Endothelial cell of umbilical vein (primary cell): ENCODE measurements at regions not wholly inside any gene's neighbourhood (a gene's known extent, or its start where the extent isn't known, plus 50 kb on each side); places are given as distances from the start of the nearest gene placed in this dataset.

ENCODE experiments used
- BruUV-seq: library from RNA; stranded (reverse); fragments of 400-500 nt; replicated peaks from 2 replicates; lab custom pipeline; 2021; lab: Mats Ljungman, UMichigan
- CTCF ChIA-PET: fragments of 300-600, 350-600 bp; sonication (Branson Sonifier 250); formaldehyde crosslinking; loops from one replicate; lab custom pipeline; 2021; ENCODE audit warnings: antibody characterized with exemption, inconsistent platforms; lab: Charles Lee
- POLR2A ChIA-PET: fragments of 300-600, 350-600 bp; sonication (Branson Sonifier 250); formaldehyde crosslinking; loops from one replicate; lab custom pipeline; 2021; ENCODE audit warnings: antibody characterized with exemption, inconsistent platforms; lab: Charles Lee
- DNase-seq: peaks from one replicate; pipeline ENCODE4 v3.0.0-alpha.2; 2011; ENCODE audit warnings: low read depth, low spot score
- FAIRE-seq: peaks from 2 replicates; lab custom pipeline; 2011; peaks lifted over from hg19 to GRCh38; lab: Jason Lieb, UNC
- H2AFZ ChIP-seq: 2 replicates; pipeline ENCODE4 v1.6.0; 2012; ENCODE audit warnings: low read depth, low read length, control low read depth, inconsistent platforms
- H3K27ac ChIP-seq: 2 replicates; pipeline ENCODE4 v1.5.1; 2011; ENCODE audit warnings: low read depth, mild to moderate bottlenecking, control low read depth, low read length, moderate library complexity; ENCODE audit not compliant: insufficient read depth
- H3K27me3 ChIP-seq, 2 experiments: 2 replicates each; pipeline versions ENCODE4 v1.6.0 to v1.6.1; 2011; ENCODE audit warnings: low read length in 2 of 2, mixed read lengths in 1 of 2; ENCODE audit not compliant: control insufficient read depth in 2 of 2, insufficient read depth in 2 of 2
- H3K36me3 ChIP-seq, 2 experiments: 2 replicates in 1 of 2; 3 replicates in 1 of 2; pipeline ENCODE4 v1.5.1; 2011; ENCODE audit warnings: low read length in 2 of 2, mild to moderate bottlenecking in 1 of 2, moderate library complexity in 1 of 2; ENCODE audit not compliant: control insufficient read depth in 2 of 2, insufficient read depth in 2 of 2; ENCODE audit errors: extremely low read depth in 1 of 2
- H3K4me1 ChIP-seq: 3 replicates; pipeline ENCODE4 v1.5.1; 2011; ENCODE audit warnings: mild to moderate bottlenecking, low read length; ENCODE audit not compliant: control insufficient read depth, insufficient read depth; ENCODE audit errors: extremely low read depth
- H3K4me2 ChIP-seq: 2 replicates; pipeline ENCODE4 v1.6.1; 2011; ENCODE audit warnings: low read length, control low read depth, mixed read lengths; ENCODE audit not compliant: insufficient read depth
- H3K4me3 ChIP-seq, 3 experiments: fragments of 200-600 bp in 1 of 3; sonication (generic), shearing (Covaris generic) in 1 of 3; replicated peaks in 1 of 3; 2 replicates each; pipeline ENCODE4 v1.5.1; 2011 to 2016; ENCODE audit warnings: control low read depth in 3 of 3, low read length in 3 of 3, mild to moderate bottlenecking in 2 of 3, inconsistent platforms in 1 of 3, low read depth in 1 of 3, moderate library complexity in 1 of 3; ENCODE audit not compliant: insufficient read depth in 1 of 3
- H3K79me2 ChIP-seq: 2 replicates; pipeline ENCODE4 v1.6.0; 2012; ENCODE audit warnings: low read length, inconsistent platforms; ENCODE audit not compliant: control insufficient read depth, insufficient read depth
- H3K9ac ChIP-seq: replicated peaks from 2 replicates; pipeline ENCODE3; 2011; ENCODE audit warnings: low read length, control low read depth; ENCODE audit not compliant: insufficient read depth; ENCODE audit errors: extremely low read depth
- H3K9me1 ChIP-seq: replicated peaks from 3 replicates; pipeline ENCODE4 v1.6.0; 2011; ENCODE audit warnings: mild to moderate bottlenecking, low read length; ENCODE audit not compliant: control insufficient read depth, insufficient read depth; ENCODE audit errors: extremely low read depth
- H3K9me3 ChIP-seq: replicated peaks from 2 replicates; pipeline ENCODE4 v1.5.1; 2012; ENCODE audit warnings: low read length, inconsistent platforms; ENCODE audit not compliant: control insufficient read depth, insufficient read depth
- H4K20me1 ChIP-seq: replicated peaks from 2 replicates; pipeline ENCODE3; 2011; ENCODE audit warnings: mild to moderate bottlenecking, low read length; ENCODE audit not compliant: control insufficient read depth, insufficient read depth; ENCODE audit errors: extremely low read depth
- EZH2 ChIP-seq: IDR thresholded peaks from 2 replicates; pipeline ENCODE4 v1.6.1; 2012; ENCODE audit warnings: borderline replicate concordance, low read depth, mild to moderate bottlenecking, moderate library complexity, low read length, inconsistent platforms; ENCODE audit not compliant: severe bottlenecking
- FOS ChIP-seq: IDR thresholded peaks from 2 replicates; pipeline ENCODE4 v1.6.1; 2011; ENCODE audit warnings: mild to moderate bottlenecking, low read length, moderate library complexity, borderline replicate concordance; ENCODE audit not compliant: insufficient read depth
- GATA2 ChIP-seq: IDR thresholded peaks from 2 replicates; pipeline ENCODE4 v1.7.0; 2011; ENCODE audit warnings: low read depth, mild to moderate bottlenecking, moderate library complexity, mixed read lengths, low read length; ENCODE audit not compliant: insufficient read length, insufficient read depth
- JUN ChIP-seq: IDR thresholded peaks from 2 replicates; pipeline ENCODE4 v1.6.1; 2011; ENCODE audit warnings: borderline replicate concordance, low read depth; ENCODE audit not compliant: insufficient read length, insufficient read depth
- MYC ChIP-seq: IDR thresholded peaks from one replicate; pipeline ENCODE4 v1.6.1; 2011; ENCODE audit warnings: mild to moderate bottlenecking, low read depth, low read length
- POLR2A ChIP-seq: IDR thresholded peaks from 2 replicates; pipeline ENCODE4 v1.6.1; 2012; ENCODE audit warnings: low read depth, mild to moderate bottlenecking, control low read depth, low read length
- POLR2AphosphoS5 ChIP-seq: IDR thresholded peaks from 2 replicates; pipeline ENCODE4 v1.6.1; 2012; ENCODE audit warnings: low read depth, mild to moderate bottlenecking, control low read depth, low read length, moderate library complexity; ENCODE audit not compliant: insufficient read depth
- dilution Hi-C: fragments of 300-500 bp; cut with MboI; formaldehyde crosslinking; loops from one replicate; pipeline ENCODE4 v1.15.0; 2019; ENCODE audit warnings: low sequenced_read_pairs; ENCODE audit not compliant: extremely low pct_ligation_motif_present
- intact Hi-C: fragments of 100-400 bp; cut with micrococcal nuclease; formaldehyde crosslinking; loops from one replicate; pipeline ENCODE4 v1.10.0; 2022
- TF ChIP-seq, protein P1 (sequence below): IDR thresholded peaks from 2 replicates; pipeline ENCODE4 v1.6.1; 2011; ENCODE audit not compliant: insufficient read depth, insufficient read length
- TF ChIP-seq, protein P2 (sequence below), 2 donors: IDR thresholded peaks; 1 replicate in 1 of 2; 2 replicates in 1 of 2; pipeline ENCODE4 v1.5.1; 2011; ENCODE audit warnings: low read length in 2 of 2, mild to moderate bottlenecking in 2 of 2, moderate library complexity in 2 of 2, control low read depth in 1 of 2, inconsistent platforms in 1 of 2, low read depth in 1 of 2; ENCODE audit not compliant: insufficient read depth in 1 of 2; ENCODE audit errors: extremely low read depth in 1 of 2

DNA sequence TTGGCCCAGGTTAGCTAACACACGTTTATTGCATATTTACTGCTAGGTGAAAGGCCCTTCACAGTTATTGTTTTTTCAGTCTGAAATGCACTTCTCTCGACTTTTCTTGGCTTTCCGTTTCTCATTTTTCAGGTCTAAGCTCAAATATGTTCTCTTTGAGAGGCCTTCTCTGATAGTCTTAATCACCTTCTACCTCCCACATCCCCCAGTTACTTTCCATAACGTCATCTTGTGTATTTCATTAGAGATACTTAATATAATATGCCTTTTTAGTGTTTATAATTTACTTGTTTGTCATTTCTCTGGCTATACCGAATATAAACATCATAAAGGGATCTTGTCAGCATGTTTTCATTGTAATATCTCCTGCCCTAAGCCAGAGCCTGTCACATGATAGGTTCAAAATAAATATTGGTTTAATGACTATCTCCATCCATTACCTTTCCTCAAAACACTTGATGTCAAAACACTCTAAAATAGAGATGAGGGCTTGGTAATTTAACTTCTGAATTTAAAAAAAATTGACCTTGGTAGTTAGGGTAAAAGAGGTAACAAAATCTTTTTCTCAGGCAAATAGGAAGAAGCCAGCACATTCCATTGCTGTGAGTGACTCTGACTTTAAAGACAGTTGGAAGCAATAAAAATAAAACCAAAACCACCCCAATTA lies 168.6 kb upstream of the RFC3 start:
- POLR2A ChIA-PET: no interaction called here
- no peak for TF ChIP-seq MYC
- TF ChIP-seq EZH2: no peak
- no peak for TF ChIP-seq FOS
- no peak for TF ChIP-seq GATA2
- TF ChIP-seq POLR2AphosphoS5: no peak
- TF ChIP-seq, protein P1, sequence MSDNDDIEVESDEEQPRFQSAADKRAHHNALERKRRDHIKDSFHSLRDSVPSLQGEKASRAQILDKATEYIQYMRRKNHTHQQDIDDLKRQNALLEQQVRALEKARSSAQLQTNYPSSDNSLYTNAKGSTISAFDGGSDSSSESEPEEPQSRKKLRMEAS: no peak
- BruUV-seq: no TSS peak
- H2AFZ ChIP-seq: no peak overlapping the region
- no peaks in the 10 kb centered on the region for H3K79me2 ChIP-seq
- no peak overlapping the region for H3K4me3 ChIP-seq
- no peaks in the 10 kb centered on the region for H4K20me1 ChIP-seq
- no peaks in the 10 kb centered on the region for H3K9me3 ChIP-seq
- CTCF ChIA-PET: no interaction called here
- H3K4me1 ChIP-seq: no peaks in the 10 kb centered on the region
- no peak overlapping the region for H3K4me2 ChIP-seq
- H3K9ac ChIP-seq: no peak overlapping the region
- DNase-seq (no peak), FAIRE-seq (no peak)
- no peak overlapping the region for H3K27ac ChIP-seq
- dilution Hi-C loops: no loop called here
- no peaks in the 10 kb centered on the region for H3K9me1 ChIP-seq
- intact Hi-C loops: no loop called here
- no peaks in the 10 kb centered on the region for H3K36me3 ChIP-seq
- H3K27me3 ChIP-seq: peaks cover 0 to 3% of the 10 kb centered on the region in 2 experiments

DNA sequence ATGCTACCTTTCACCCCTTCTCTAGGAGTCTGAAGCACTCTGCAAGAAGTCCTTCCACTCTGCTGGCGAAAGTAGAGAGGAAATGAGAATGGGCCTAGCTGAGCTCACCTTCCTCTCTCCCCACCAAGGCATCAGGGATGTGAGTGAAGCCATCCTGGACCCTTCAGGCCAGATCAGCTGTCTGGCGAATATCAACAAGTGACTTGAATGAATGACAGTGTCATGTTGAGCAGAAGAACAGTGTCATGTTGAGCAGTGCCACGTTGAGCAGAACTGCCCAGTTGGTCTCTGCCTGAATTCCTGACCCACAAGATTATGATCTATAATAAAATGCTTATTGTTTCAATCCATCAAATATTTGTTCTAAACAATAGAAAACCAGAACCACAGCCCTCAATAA lies 166.2 kb upstream of the RFC3 start:
- no peak overlapping the region for H3K9ac ChIP-seq
- no peaks in the 10 kb centered on the region for H3K9me1 ChIP-seq
- H3K79me2 ChIP-seq: no peaks in the 10 kb centered on the region
- ChIA-PET CTCF (interaction anchor here (1.2 kb wide), 1 partner anchor 33 kb away, joined by 6 read pairs; no protein-coding TSS in a partner anchor), POLR2A (no interaction called here)
- H3K36me3 ChIP-seq: no peaks in the 10 kb centered on the region
- FAIRE-seq: no peak
- H3K4me2 ChIP-seq: no peak overlapping the region
- dilution Hi-C loops: no loop called here
- no peaks in the 10 kb centered on the region for H3K4me1 ChIP-seq
- no peaks in the 10 kb centered on the region for H3K9me3 ChIP-seq
- no TSS peak for BruUV-seq
- TF ChIP-seq GATA2 (no peak), JUN (no peak), EZH2 (no peak), FOS (no peak), POLR2A (no peak), POLR2AphosphoS5 (no peak), MYC (no peak)
- TF ChIP-seq, protein P2, sequence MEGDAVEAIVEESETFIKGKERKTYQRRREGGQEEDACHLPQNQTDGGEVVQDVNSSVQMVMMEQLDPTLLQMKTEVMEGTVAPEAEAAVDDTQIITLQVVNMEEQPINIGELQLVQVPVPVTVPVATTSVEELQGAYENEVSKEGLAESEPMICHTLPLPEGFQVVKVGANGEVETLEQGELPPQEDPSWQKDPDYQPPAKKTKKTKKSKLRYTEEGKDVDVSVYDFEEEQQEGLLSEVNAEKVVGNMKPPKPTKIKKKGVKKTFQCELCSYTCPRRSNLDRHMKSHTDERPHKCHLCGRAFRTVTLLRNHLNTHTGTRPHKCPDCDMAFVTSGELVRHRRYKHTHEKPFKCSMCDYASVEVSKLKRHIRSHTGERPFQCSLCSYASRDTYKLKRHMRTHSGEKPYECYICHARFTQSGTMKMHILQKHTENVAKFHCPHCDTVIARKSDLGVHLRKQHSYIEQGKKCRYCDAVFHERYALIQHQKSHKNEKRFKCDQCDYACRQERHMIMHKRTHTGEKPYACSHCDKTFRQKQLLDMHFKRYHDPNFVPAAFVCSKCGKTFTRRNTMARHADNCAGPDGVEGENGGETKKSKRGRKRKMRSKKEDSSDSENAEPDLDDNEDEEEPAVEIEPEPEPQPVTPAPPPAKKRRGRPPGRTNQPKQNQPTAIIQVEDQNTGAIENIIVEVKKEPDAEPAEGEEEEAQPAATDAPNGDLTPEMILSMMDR (IDR thresholded peaks at IDR 0.05; ENCODE audit: extremely low read depth in 1 of 2, insufficient read depth in 1 of 2, low read depth in 1 of 2, low read length in 2 of 2): no peak
- TF ChIP-seq, protein P1: no peak
- intact Hi-C loops: no loop called here
- peaks cover 4 to 6% of the 10 kb centered on the region in 2 experiments for H3K27me3 ChIP-seq
- no peak overlapping the region for H3K4me3 ChIP-seq
- H2AFZ ChIP-seq: no peak overlapping the region
- no peak overlapping the region for H3K27ac ChIP-seq
- DNase-seq: no peak
- no peaks in the 10 kb centered on the region for H4K20me1 ChIP-seq
